Activated B cell treated with CpG ODN at 0.5 μM for 24 hours (primary cell): ENCODE measurements at regions not wholly inside any gene's neighbourhood (a gene's known extent, or its start where the extent isn't known, plus 50 kb on each side); places are given as distances from the start of the nearest gene placed in this dataset.

Source experiments
- ATAC-seq: fragments of 200-7000 bp; cut with Tn5 transposase; one replicate; pipeline ENCODE4 v1.10.0; 2021; ENCODE audit warnings: low read depth, mild to moderate bottlenecking, moderate library complexity
- CTCF ChIA-PET: fragments of 350-600 bp; sonication (Branson Sonifier 250); formaldehyde crosslinking; loops from one replicate; lab custom pipeline; 2021; ENCODE audit warnings: antibody characterized with exemption; lab: Charles Lee
- POLR2A ChIA-PET: fragments of 350-600 bp; sonication (Branson Sonifier 250); formaldehyde crosslinking; loops from one replicate; lab custom pipeline; 2021; ENCODE audit warnings: antibody characterized with exemption; lab: Charles Lee
- DNase-seq: peaks from one replicate; pipeline ENCODE4 v3.0.0; 2022
- H3K27ac Mint-ChIP-seq: one replicate; pipeline ENCODE4 v1.8.0; 2020; ENCODE audit warnings: mixed read lengths
- H3K27me3 Mint-ChIP-seq: one replicate; pipeline ENCODE4 v1.8.0; 2021; ENCODE audit warnings: mixed read lengths
- H3K36me3 Mint-ChIP-seq: one replicate; pipeline ENCODE4 v1.8.0; 2021; ENCODE audit warnings: low read depth, mixed read lengths
- H3K4me1 Mint-ChIP-seq: one replicate; pipeline ENCODE4 v1.8.0; 2021; ENCODE audit warnings: mixed read lengths
- H3K4me3 Mint-ChIP-seq: one replicate; pipeline ENCODE4 v1.8.0; 2020; ENCODE audit warnings: mild to moderate bottlenecking, mixed read lengths
- H3K9me3 Mint-ChIP-seq: one replicate; pipeline ENCODE4 v1.8.0; 2020; ENCODE audit warnings: mixed read lengths
- intact Hi-C: fragments of 100-400 bp; cut with micrococcal nuclease; formaldehyde crosslinking; loops from one replicate; pipeline ENCODE4 v1.15.1; 2024
- TF ChIP-seq, protein P1 (sequence below): fragments of 200-600 bp; IDR thresholded peaks from one replicate; pipeline ENCODE4 v1.8.0; 2022; ENCODE audit warnings: antibody characterized with exemption, mild to moderate bottlenecking

DNA sequence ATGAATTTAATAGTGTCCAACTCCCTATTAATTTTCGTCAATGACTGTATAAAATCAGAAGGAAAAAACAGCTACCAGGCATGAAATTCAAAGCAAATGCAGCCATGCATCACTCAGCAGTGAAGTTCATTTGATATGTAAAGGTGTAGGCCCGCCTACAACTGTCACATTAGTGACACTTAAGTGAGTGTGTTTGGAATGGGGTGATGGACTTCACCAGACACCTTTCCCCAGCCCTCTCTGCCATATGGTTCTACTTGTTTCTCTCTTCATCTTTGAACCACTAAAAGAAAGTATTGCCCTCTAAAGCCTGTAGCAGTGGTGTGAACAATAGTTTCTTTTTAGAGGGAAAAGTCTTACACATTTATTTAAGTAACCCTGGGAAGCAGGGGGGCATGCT is 124.0 kb downstream of the SIPA1L2 start:
- POLR2A ChIA-PET = no interaction called here
- no peaks in the 10 kb centered on the region for H3K36me3 Mint-ChIP-seq
- DNase-seq = no peak
- TF ChIP-seq, protein P1, sequence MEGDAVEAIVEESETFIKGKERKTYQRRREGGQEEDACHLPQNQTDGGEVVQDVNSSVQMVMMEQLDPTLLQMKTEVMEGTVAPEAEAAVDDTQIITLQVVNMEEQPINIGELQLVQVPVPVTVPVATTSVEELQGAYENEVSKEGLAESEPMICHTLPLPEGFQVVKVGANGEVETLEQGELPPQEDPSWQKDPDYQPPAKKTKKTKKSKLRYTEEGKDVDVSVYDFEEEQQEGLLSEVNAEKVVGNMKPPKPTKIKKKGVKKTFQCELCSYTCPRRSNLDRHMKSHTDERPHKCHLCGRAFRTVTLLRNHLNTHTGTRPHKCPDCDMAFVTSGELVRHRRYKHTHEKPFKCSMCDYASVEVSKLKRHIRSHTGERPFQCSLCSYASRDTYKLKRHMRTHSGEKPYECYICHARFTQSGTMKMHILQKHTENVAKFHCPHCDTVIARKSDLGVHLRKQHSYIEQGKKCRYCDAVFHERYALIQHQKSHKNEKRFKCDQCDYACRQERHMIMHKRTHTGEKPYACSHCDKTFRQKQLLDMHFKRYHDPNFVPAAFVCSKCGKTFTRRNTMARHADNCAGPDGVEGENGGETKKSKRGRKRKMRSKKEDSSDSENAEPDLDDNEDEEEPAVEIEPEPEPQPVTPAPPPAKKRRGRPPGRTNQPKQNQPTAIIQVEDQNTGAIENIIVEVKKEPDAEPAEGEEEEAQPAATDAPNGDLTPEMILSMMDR = no peak
- H3K9me3 Mint-ChIP-seq = no peaks in the 10 kb centered on the region
- intact Hi-C loops = no loop called here
- peaks cover 5% of the 10 kb centered on the region for H3K27me3 Mint-ChIP-seq
- H3K4me1 Mint-ChIP-seq = no peaks in the 10 kb centered on the region
- no peak overlapping the region for H3K4me3 Mint-ChIP-seq
- CTCF ChIA-PET = no interaction called here
- no peak overlapping the region for H3K27ac Mint-ChIP-seq
- no peak for ATAC-seq

GRCh38 chr1:232504651-232505050 is 125.3 kb downstream of the SIPA1L2 start:
- Mint-ChIP-seq H3K27ac (no peak overlapping the region), H3K27me3 (peaks cover 3% of the 10 kb centered on the region), H3K4me1 (no peaks in the 10 kb centered on the region), H3K36me3 (no peaks in the 10 kb centered on the region), H3K9me3 (no peaks in the 10 kb centered on the region), H3K4me3 (no peak overlapping the region)
- TF ChIP-seq, protein P1 = no peak
- ATAC-seq = no peak
- intact Hi-C loops = no loop called here
- POLR2A ChIA-PET = no interaction called here
- CTCF ChIA-PET = no interaction called here
- DNase-seq = no peak

- no peaks in the 10 kb centered on the region for H3K9me3 Mint-ChIP-seq
- no peaks in the 10 kb centered on the region for H3K4me1 Mint-ChIP-seq
- intact Hi-C loops = no loop called here
- H3K4me3 Mint-ChIP-seq = no peak overlapping the region
- ChIA-PET CTCF (no interaction called here), POLR2A (no interaction called here)
- no peak for DNase-seq
- no peaks in the 10 kb centered on the region for H3K36me3 Mint-ChIP-seq
- peaks cover 3% of the 10 kb centered on the region for H3K27me3 Mint-ChIP-seq
- TF ChIP-seq, protein P1 = no peak
- no peak overlapping the region for H3K27ac Mint-ChIP-seq
- ATAC-seq = no peak
Measured at GRCh38 chr1:232503497-232503896, 126.4 kb downstream of the SIPA1L2 start.

- H3K9me3 Mint-ChIP-seq = no peaks in the 10 kb centered on the region
- DNase-seq (no peak), ATAC-seq (no peak)
- no peak overlapping the region for H3K4me3 Mint-ChIP-seq
- POLR2A ChIA-PET = no interaction called here
- intact Hi-C loops = no loop called here
- TF ChIP-seq, protein P1 = no peak
- CTCF ChIA-PET = no interaction called here
- no peak overlapping the region for H3K27ac Mint-ChIP-seq
- no peaks in the 10 kb centered on the region for H3K36me3 Mint-ChIP-seq
- peaks cover 3% of the 10 kb centered on the region for H3K27me3 Mint-ChIP-seq
- H3K4me1 Mint-ChIP-seq = no peaks in the 10 kb centered on the region
Measured at GRCh38 chr1:232501854-232502253, 128.1 kb downstream of the SIPA1L2 start.

GRCh38 chr1:232499188-232499587 is 130.7 kb downstream of the SIPA1L2 start:
- Mint-ChIP-seq H3K36me3 (no peaks in the 10 kb centered on the region), H3K27me3 (no peaks in the 10 kb centered on the region), H3K4me1 (no peaks in the 10 kb centered on the region), H3K4me3 (no peak overlapping the region), H3K9me3 (no peaks in the 10 kb centered on the region), H3K27ac (no peak overlapping the region)
- CTCF ChIA-PET = interaction anchor here (0.6 kb wide), 1 partner anchor 51 kb away, joined by 3 read pairs; no protein-coding TSS in a partner anchor
- no peak for ATAC-seq
- intact Hi-C loops = no loop called here
- no peak for DNase-seq
- TF ChIP-seq, protein P1 = no peak
- POLR2A ChIA-PET = no interaction called here
